ENCODE measurements at regions not wholly inside any gene's neighbourhood (a gene's known extent, or its start where the extent isn't known, plus 50 kb on each side); places are given as distances from the start of the nearest gene placed in this dataset.

- no peak for TF ChIP-seq POLR2A (IDR thresholded peaks at IDR 0.05)
- TF ChIP-seq CTCF (IDR thresholded peaks at IDR 0.05): no peak
- no peak for TF ChIP-seq POLR2AphosphoS5 (IDR thresholded peaks at IDR 0.05)
- Histone ChIP-seq H3K36me3 (no peaks in the 10 kb centered on the region), H3K4me3 (no peak overlapping the region), H3K9me3 (no peaks in the 10 kb centered on the region), H3K4me1 (no peaks in the 10 kb centered on the region), H3K27me3 (no peaks in the 10 kb centered on the region), H3K27ac (no peak overlapping the region)
- intact Hi-C loops (cut with DNase I; ENCODE audit: low total_unique reads): no loop called here
- no peak for DNase-seq (ENCODE audit: low spot score in 2 of 2)
These were observed 99.2 kb upstream of the PALMD start for GRCh38 chr1:99546432-99547416.

- no peak for DNase-seq (ENCODE audit: low spot score in 2 of 2)
- intact Hi-C loops (cut with DNase I; ENCODE audit: low total_unique reads): no loop called here
- Histone ChIP-seq H3K4me1 (no peaks in the 10 kb centered on the region), H3K27ac (no peak overlapping the region), H3K27me3 (no peaks in the 10 kb centered on the region), H3K9me3 (no peaks in the 10 kb centered on the region), H3K4me3 (no peak overlapping the region), H3K36me3 (no peaks in the 10 kb centered on the region)
- TF ChIP-seq CTCF (IDR thresholded peaks at IDR 0.05): no peak
- TF ChIP-seq POLR2AphosphoS5 (IDR thresholded peaks at IDR 0.05): no peak
- TF ChIP-seq POLR2A (IDR thresholded peaks at IDR 0.05): no peak
These were observed 96.8 kb upstream of the PALMD start for GRCh38 chr1:99548943-99549605.

GRCh38 chr1:99550198-99550597 is 95.7 kb upstream of the PALMD start:
- TF ChIP-seq CTCF (IDR thresholded peaks at IDR 0.05): no peak
- no peak for TF ChIP-seq POLR2AphosphoS5 (IDR thresholded peaks at IDR 0.05)
- TF ChIP-seq POLR2A (IDR thresholded peaks at IDR 0.05): no peak
- Histone ChIP-seq H3K36me3 (no peaks in the 10 kb centered on the region), H3K4me3 (no peak overlapping the region), H3K27ac (no peak overlapping the region), H3K4me1 (no peaks in the 10 kb centered on the region), H3K27me3 (no peaks in the 10 kb centered on the region), H3K9me3 (no peaks in the 10 kb centered on the region)
- no peak for DNase-seq (ENCODE audit: low spot score in 2 of 2)
- intact Hi-C loops (cut with DNase I; ENCODE audit: low total_unique reads): no loop called here

DNA sequence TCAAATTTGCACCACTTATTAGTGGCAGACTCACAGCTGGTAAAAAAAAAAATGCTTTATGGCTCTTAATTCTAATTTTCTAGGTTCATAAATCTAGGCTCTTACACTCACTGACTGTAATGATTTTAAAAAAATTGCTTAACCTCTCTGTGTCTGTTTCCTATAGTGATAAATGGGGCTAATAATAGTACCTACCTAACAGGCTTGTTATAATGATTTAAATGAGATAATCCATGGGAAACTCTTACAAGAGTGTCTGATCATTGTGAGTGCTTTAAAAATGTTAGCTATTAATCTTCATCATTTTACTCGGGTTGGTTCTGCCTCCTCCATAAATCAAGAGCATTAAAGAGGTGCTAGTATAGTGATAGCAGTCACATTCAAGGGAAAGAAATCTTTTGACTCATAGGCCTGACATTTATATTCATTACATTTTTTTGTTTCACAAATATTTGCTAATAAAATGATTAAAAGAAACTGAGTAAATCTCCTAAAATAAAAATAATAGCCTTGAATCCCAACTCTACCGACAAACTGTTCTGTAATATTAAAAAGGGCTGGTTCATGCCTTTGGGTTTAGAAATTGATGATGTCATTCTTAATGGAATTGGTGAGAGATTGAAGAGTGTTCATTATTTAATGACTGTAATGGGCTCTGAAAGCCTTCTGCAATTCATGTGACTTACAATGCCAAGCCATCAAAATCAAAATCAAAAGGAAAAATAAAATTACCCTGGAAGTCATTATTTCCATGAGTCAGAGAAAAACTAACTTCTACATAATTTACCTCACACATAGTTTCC is 93.9 kb upstream of the PALMD start:
- no peak for DNase-seq (ENCODE audit: low spot score in 2 of 2)
- intact Hi-C loops (cut with DNase I; ENCODE audit: low total_unique reads): no loop called here

More for the DNA sequence above, 93.9 kb upstream of the PALMD start:
- no peak for TF ChIP-seq POLR2A (IDR thresholded peaks at IDR 0.05)
- no peak for TF ChIP-seq CTCF (IDR thresholded peaks at IDR 0.05)
- TF ChIP-seq POLR2AphosphoS5 (IDR thresholded peaks at IDR 0.05): no peak
- Histone ChIP-seq H3K4me3 (no peak overlapping the region), H3K4me1 (no peaks in the 10 kb centered on the region), H3K27me3 (no peaks in the 10 kb centered on the region), H3K9me3 (no peaks in the 10 kb centered on the region), H3K36me3 (no peaks in the 10 kb centered on the region), H3K27ac (no peak overlapping the region)
